Choroid plexus epithelial cell (primary cell): ENCODE measurements at regions not wholly inside any gene's neighbourhood (a gene's known extent, or its start where the extent isn't known, plus 50 kb on each side); places are given as distances from the start of the nearest gene placed in this dataset.

Experiments used
- DNase-seq: peaks from one replicate; pipeline ENCODE4 v3.0.0-alpha.2; 2010; ENCODE audit warnings: low read depth
- H3K4me3 ChIP-seq: 2 replicates; pipeline ENCODE4 v1.5.1; 2011; ENCODE audit warnings: low read depth, mild to moderate bottlenecking, control low read depth, low read length, moderate library complexity
- CTCF ChIP-seq: conservative IDR thresholded peaks from 2 replicates; pipeline ENCODE4 v1.5.1; 2011; ENCODE audit warnings: low read depth, mild to moderate bottlenecking, control low read depth, inconsistent platforms, low read length, moderate library complexity

- DNase-seq: no peak
Observed at GRCh38 chr9:20207176-20207575, 415.1 kb downstream of the MLLT3 start.

DNA sequence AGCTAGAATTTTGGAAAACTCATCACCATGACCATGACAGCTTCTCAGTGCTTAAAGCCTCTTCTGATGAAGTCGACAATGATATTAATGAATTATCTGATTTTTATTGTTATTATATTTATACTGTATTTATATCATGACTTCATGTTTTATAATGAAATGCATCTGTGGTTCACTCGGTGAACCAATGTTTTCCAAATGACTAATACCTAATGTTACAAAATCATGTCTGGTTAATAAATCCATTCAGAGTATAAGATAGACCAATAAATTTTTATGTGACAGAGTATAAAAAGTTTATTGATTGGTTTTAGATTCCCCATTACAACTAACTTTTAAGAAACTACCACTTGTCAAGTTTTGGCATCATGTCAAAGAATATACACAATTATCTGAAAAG, 416.5 kb downstream of the MLLT3 start:
- H3K4me3 ChIP-seq: no peak overlapping the region
- no peak for TF ChIP-seq CTCF
- peak; percentile 42 for DNase-seq

More at GRCh38 chr9:20207176-20207575, 415.1 kb downstream of the MLLT3 start:
- H3K4me3 ChIP-seq: no peak overlapping the region
- TF ChIP-seq CTCF: no peak

GRCh38 chr9:20200991-20201431, 412.2 kb upstream of the SLC24A2 start:
- DNase-seq: no peak
- TF ChIP-seq CTCF: no peak
- no peak overlapping the region for H3K4me3 ChIP-seq

- TF ChIP-seq CTCF: no peak
- DNase-seq: no peak
- H3K4me3 ChIP-seq: no peak overlapping the region
Observed at GRCh38 chr9:20200581-20200980, 411.7 kb upstream of the SLC24A2 start.

DNA sequence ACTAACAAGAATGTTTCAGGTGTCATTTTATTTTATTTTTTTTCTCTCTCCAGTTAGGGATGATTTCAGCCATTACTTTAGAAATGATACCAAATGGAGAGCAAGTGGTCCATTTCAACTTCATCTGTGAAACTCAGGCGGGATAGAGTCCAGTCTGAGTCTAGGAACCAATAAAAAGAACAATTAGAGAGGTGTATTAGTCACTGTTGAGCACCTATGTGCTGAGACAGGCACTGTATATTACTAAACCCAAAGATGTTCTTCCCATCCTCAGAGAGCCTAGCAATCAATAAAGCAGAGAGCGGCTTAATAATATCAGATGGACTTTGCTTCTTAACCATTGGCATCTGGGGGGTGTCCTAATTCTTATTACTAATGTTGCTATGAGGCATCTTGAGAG, 410.3 kb upstream of the SLC24A2 start:
- no peak overlapping the region for H3K4me3 ChIP-seq
- no peak for DNase-seq
- no peak for TF ChIP-seq CTCF

DNA sequence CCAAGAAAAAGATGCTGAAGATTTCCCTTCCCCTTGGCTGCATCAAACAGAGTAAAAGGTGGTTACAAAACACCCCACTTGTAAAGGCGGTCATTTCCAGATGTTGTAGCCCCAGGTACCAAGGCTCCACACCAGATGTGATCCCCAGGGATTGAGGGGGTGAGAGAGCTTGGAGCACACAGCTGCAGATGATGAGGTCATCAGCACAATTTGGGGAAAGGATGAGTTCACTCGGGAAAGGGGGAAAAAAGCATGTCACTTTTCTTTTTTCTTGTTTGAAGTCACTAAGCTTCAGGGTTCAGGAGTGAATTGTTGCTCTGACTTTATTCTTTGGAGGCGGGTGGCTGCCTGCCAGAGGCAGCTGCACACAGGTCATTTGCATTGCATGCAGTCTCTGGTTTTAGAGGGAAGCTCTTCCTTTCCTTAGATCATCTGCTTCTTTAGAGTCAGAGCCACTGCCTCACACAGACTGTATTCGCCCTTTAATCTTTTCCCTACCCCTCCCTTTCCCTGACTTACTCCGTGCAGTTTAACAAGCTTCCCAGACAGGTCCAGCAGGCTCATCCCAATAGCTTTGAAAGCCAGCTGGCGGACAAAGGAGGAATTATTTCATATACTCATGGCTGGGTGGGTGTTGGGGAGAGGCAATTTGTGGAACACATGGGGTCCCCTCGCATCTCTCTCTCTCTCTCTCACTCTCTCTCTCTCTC, 409.3 kb upstream of the SLC24A2 start:
- H3K4me3 ChIP-seq: no peak overlapping the region
- peak; percentile 31 for DNase-seq
- TF ChIP-seq CTCF: no peak

DNA sequence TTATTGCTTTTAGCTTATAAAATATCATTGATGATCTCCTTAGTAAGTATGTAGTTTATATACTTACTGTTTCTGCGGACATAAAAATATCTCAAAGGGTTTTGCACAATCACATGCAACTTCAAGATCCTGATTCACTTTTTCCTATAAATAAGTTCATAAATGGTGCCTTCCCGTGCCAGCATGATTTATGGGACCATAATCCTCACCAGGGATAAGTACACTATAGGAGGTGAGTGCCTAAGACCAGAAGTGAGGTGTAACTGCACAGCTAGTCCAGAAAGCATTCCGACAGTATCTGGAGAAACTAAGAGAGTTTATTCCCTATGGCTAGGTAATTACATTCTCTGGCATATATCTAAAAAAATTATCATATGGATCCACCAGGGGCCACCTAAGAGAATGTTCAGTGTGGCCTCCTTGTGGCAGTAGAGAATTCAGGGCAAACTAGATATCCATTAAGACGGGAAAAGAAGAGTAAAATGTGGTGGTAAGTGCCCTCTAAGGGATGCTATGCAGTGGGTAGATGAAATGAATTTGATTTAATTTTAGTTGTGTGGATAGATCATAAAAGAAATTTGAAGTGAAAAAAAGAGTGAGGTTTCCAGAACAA, 402.5 kb upstream of the SLC24A2 start:
- peak; percentile 25 for DNase-seq
- H3K4me3 ChIP-seq: no peak overlapping the region
- TF ChIP-seq CTCF: peak; percentile 48
